ENCODE measurements at regions not wholly inside any gene's neighbourhood (a gene's known extent, or its start where the extent isn't known, plus 50 kb on each side); places are given as distances from the start of the nearest gene placed in this dataset.

GRCh38 chr9:135223831-135224230, 136.4 kb downstream of the OLFM1 start:
- H2BK20ac ChIP-seq (ENCODE audit: low read depth, low read length), result no peak overlapping the region
- TF ChIP-seq BHLHE40 (IDR thresholded peaks at IDR 0.05; ENCODE audit: low read depth, low read length), result no peak
- TF ChIP-seq, protein P1, sequence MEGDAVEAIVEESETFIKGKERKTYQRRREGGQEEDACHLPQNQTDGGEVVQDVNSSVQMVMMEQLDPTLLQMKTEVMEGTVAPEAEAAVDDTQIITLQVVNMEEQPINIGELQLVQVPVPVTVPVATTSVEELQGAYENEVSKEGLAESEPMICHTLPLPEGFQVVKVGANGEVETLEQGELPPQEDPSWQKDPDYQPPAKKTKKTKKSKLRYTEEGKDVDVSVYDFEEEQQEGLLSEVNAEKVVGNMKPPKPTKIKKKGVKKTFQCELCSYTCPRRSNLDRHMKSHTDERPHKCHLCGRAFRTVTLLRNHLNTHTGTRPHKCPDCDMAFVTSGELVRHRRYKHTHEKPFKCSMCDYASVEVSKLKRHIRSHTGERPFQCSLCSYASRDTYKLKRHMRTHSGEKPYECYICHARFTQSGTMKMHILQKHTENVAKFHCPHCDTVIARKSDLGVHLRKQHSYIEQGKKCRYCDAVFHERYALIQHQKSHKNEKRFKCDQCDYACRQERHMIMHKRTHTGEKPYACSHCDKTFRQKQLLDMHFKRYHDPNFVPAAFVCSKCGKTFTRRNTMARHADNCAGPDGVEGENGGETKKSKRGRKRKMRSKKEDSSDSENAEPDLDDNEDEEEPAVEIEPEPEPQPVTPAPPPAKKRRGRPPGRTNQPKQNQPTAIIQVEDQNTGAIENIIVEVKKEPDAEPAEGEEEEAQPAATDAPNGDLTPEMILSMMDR (conservative IDR thresholded peaks at IDR 0.05; ENCODE audit: low read depth, low read length), result no peak
- TF ChIP-seq USF2 (IDR thresholded peaks at IDR 0.05; ENCODE audit: low read depth, low read length), result no peak
- no peak for TF ChIP-seq ELK1 (IDR thresholded peaks at IDR 0.05; ENCODE audit: borderline replicate concordance, low read depth, low read length)
- TF ChIP-seq FOS (IDR thresholded peaks at IDR 0.05; ENCODE audit: low read depth, low read length), result no peak
- no peak for TF ChIP-seq RAD21 (IDR thresholded peaks at IDR 0.05; ENCODE audit: low read length)
- no peak for TF ChIP-seq CHD1 (IDR thresholded peaks at IDR 0.05; ENCODE audit: low read depth, low read length)
- no peak for TF ChIP-seq RFX5 (IDR thresholded peaks at IDR 0.05; ENCODE audit: low read depth, low read length)
- TF ChIP-seq RCOR1 (IDR thresholded peaks at IDR 0.05; ENCODE audit: insufficient replicate concordance, low read length), result no peak
- no peak for TF ChIP-seq NFE2L2 (IDR thresholded peaks at IDR 0.05; ENCODE audit: low read depth, low read length)
- TF ChIP-seq POLR2A (IDR thresholded peaks at IDR 0.05; ENCODE audit: low read depth, low read length), result no peak
- TF ChIP-seq SMC3 (IDR thresholded peaks at IDR 0.05; ENCODE audit: low read depth, low read length), result no peak
- no peak for TF ChIP-seq CEBPB (IDR thresholded peaks at IDR 0.05; ENCODE audit: low read depth, low read length)
- TF ChIP-seq MXI1 (IDR thresholded peaks at IDR 0.05; ENCODE audit: borderline replicate concordance, low read depth, low read length), result no peak
- no peaks in the 10 kb centered on the region for H3K79me1 ChIP-seq (ENCODE audit: low read depth in 1 of 2, low read length in 2 of 2)
- dilution Hi-C loops (cut with HindIII; ENCODE audit: low sequenced_read_pairs, unreplicated experiment), result no loop called here
- intact Hi-C loops (cut with micrococcal nuclease), result no loop called here
- H2BK15ac ChIP-seq (ENCODE audit: low read depth, low read length), result no peak overlapping the region
- H2BK120ac ChIP-seq (ENCODE audit: low read depth, low read length), result no peak overlapping the region
- DNase-seq (no peak), ATAC-seq (ENCODE audit: low read depth) (no peak)
- H2AK5ac ChIP-seq (ENCODE audit: low read depth, low read length), result no peak overlapping the region
- no peaks in the 10 kb centered on the region for H3K4me1 ChIP-seq (ENCODE audit: control insufficient read depth, insufficient read depth, low read length)
- no TSS peak for BruUV-seq (replicated peaks)
- no peak overlapping the region for H3K4me2 ChIP-seq (ENCODE audit: low read depth, low read length)
- ChIA-PET POLR2A (ENCODE audit: unreplicated experiment) (no interaction called here), CTCF (no interaction called here)
- H4K8ac ChIP-seq (ENCODE audit: low read depth in 2 of 2, low read length in 2 of 2), result no peak overlapping the region
- no peaks in the 10 kb centered on the region for H4K20me1 ChIP-seq (ENCODE audit: insufficient read depth, low read length)
- in situ Hi-C loops (cut with MboI; ENCODE audit: low sequenced_read_pairs), result no loop called here
- no peaks in the 10 kb centered on the region for H3K36me3 ChIP-seq (ENCODE audit: control insufficient read depth, insufficient read depth, low read length)
- H4K5ac ChIP-seq (ENCODE audit: low read depth, low read length), result no peak overlapping the region
- no peaks in the 10 kb centered on the region for H3K27me3 ChIP-seq (ENCODE audit: control insufficient read depth, insufficient read depth, low read length)
- H2BK5ac ChIP-seq (ENCODE audit: low read depth, low read length, poor library complexity, severe bottlenecking), result no peak overlapping the region
- no peak overlapping the region for H3K9ac ChIP-seq (ENCODE audit: low read depth, low read length)
- peaks cover 74% of the 10 kb centered on the region for H3K9me3 ChIP-seq (ENCODE audit: control insufficient read depth, insufficient read depth, low read length)
- WGBS, 2 experiments (ENCODE audit: extremely low coverage in 2 of 2, insufficient read length in 1 of 2), result 38% methylated on average over 4 of the region's 11 CpGs; no CpG with 5 or more reads in 1 of the 2 experiments
- no peak overlapping the region for H3K27ac ChIP-seq (ENCODE audit: insufficient read depth, low read length)
- H2AFZ ChIP-seq (replicated peaks; ENCODE audit: low read length, poor library complexity), result no peak overlapping the region
- H4K91ac ChIP-seq (ENCODE audit: insufficient read depth, low read depth, low read length), result no peak overlapping the region
- no peak overlapping the region for H3K4ac ChIP-seq (ENCODE audit: low read depth, low read length)
- H3K23ac ChIP-seq (ENCODE audit: low read depth, low read length), result no peak overlapping the region
- no peak overlapping the region for H3K4me3 ChIP-seq (ENCODE audit: insufficient read depth, low read depth, low read length)
- no peak overlapping the region for H3K18ac ChIP-seq (ENCODE audit: low read depth, low read length)
- H3K14ac ChIP-seq (replicated peaks; ENCODE audit: low read depth, low read length), result no peak overlapping the region
- H3K56ac ChIP-seq (ENCODE audit: extremely low read depth, insufficient read depth, low read length), result no peak overlapping the region
- H2AK9ac ChIP-seq (replicated peaks; ENCODE audit: low read depth, low read length, poor library complexity), result no peak overlapping the region
- H3K9me1 ChIP-seq (ENCODE audit: insufficient read depth, low read length), result no peaks in the 10 kb centered on the region

All from IMR-90 (cell line).